IMR-90 (cell line): ENCODE measurements at regions not wholly inside any gene's neighbourhood (a gene's known extent, or its start where the extent isn't known, plus 50 kb on each side); places are given as distances from the start of the nearest gene placed in this dataset.

Experiments
- CTCF ChIP-seq: conservative IDR thresholded peaks from 2 replicates; pipeline ENCODE4 v1.5.1; 2012; ENCODE audit warnings: mild to moderate bottlenecking, low read depth, low read length, improper control_type of control experiment
- POLR2A ChIP-seq: IDR thresholded peaks from 2 replicates; pipeline ENCODE4 v1.6.1; 2012; ENCODE audit warnings: mild to moderate bottlenecking, low read depth, low read length
- RCOR1 ChIP-seq: IDR thresholded peaks from 2 replicates; pipeline ENCODE4 v1.6.1; 2012; ENCODE audit warnings: mild to moderate bottlenecking, low read length, improper control_type of control experiment; ENCODE audit not compliant: insufficient replicate concordance
- SMC3 ChIP-seq: fragments of 150-350 bp; IDR thresholded peaks from 2 replicates; pipeline ENCODE4 v1.6.1; 2016; ENCODE audit warnings: low read depth, mild to moderate bottlenecking, antibody characterized with exemption, low read length, moderate library complexity
- USF2 ChIP-seq: fragments of 150-350 bp; IDR thresholded peaks from 2 replicates; pipeline ENCODE4 v1.6.1; 2017; ENCODE audit warnings: mild to moderate bottlenecking, antibody characterized with exemption, low read length, low read depth

GRCh38 chr6:139981768-139982181 lies 607.3 kb upstream of the CITED2 start:
- no peak for TF ChIP-seq CTCF
- TF ChIP-seq POLR2A, result no peak
- TF ChIP-seq SMC3, result no peak
- TF ChIP-seq RCOR1, result no peak
- TF ChIP-seq USF2, result no peak
